ENCODE measurements at regions not wholly inside any gene's neighbourhood (a gene's known extent, or its start where the extent isn't known, plus 50 kb on each side); places are given as distances from the start of the nearest gene placed in this dataset.
"Not testable (repeated sequence)": the region's sequence is repeated elsewhere in the genome, so short reads cannot be mapped to it uniquely, and the experiment has no call there.

GRCh38 chr5:106254784-106255183 is 1416.0 kb downstream of the EFNA5 start:
- Mint-ChIP-seq H3K4me3 (no peak overlapping the region), H3K27ac (no peak overlapping the region), H3K9me3 (peaks cover 4% of the 10 kb centered on the region), H3K36me3 (ENCODE audit: low read depth) (no peaks in the 10 kb centered on the region), H3K27me3 (ENCODE audit: low read depth, poor library complexity) (no peaks in the 10 kb centered on the region), H3K4me1 (peaks cover 9% of the 10 kb centered on the region)
- TF ChIP-seq CTCF (IDR thresholded peaks at IDR 0.05) = no peak
- no peak for DNase-seq

- not testable (repeated sequence) for H3K9me3 Mint-ChIP-seq; H3K36me3 Mint-ChIP-seq (ENCODE audit: low read depth); H3K27ac Mint-ChIP-seq; H3K4me3 Mint-ChIP-seq; DNase-seq; H3K4me1 Mint-ChIP-seq; H3K27me3 Mint-ChIP-seq (ENCODE audit: low read depth, poor library complexity)
Observed at GRCh38 chr5:106246044-106246745, 1424.5 kb downstream of the EFNA5 start.

GRCh38 chr5:106241409-106241808 is 1429.3 kb downstream of the EFNA5 start:
- no peak for DNase-seq
- Mint-ChIP-seq H3K9me3 (peaks cover 3% of the 10 kb centered on the region), H3K27ac (no peak overlapping the region), H3K36me3 (ENCODE audit: low read depth) (no peaks in the 10 kb centered on the region), H3K4me3 (no peak overlapping the region), H3K27me3 (ENCODE audit: low read depth, poor library complexity) (no peaks in the 10 kb centered on the region), H3K4me1 (no peaks in the 10 kb centered on the region)
- no peak for TF ChIP-seq CTCF (IDR thresholded peaks at IDR 0.05)

GRCh38 chr5:106205916-106206571 is 1464.7 kb downstream of the EFNA5 start:
- Mint-ChIP-seq H3K4me1 (no peaks in the 10 kb centered on the region), H3K36me3 (ENCODE audit: low read depth) (no peaks in the 10 kb centered on the region), H3K27me3 (ENCODE audit: low read depth, poor library complexity) (no peaks in the 10 kb centered on the region), H3K27ac (no peak overlapping the region), H3K9me3 (no peaks in the 10 kb centered on the region), H3K4me3 (no peak overlapping the region)
- no peak for DNase-seq
- no peak for TF ChIP-seq CTCF (IDR thresholded peaks at IDR 0.05)

- H3K9me3 Mint-ChIP-seq = no peaks in the 10 kb centered on the region
- TF ChIP-seq CTCF (IDR thresholded peaks at IDR 0.05) = no peak
- H3K27ac Mint-ChIP-seq = peak overlapping the region; percentile 9
- H3K27me3 Mint-ChIP-seq (ENCODE audit: low read depth, poor library complexity) = no peaks in the 10 kb centered on the region
- no peak overlapping the region for H3K4me3 Mint-ChIP-seq
- no peak for DNase-seq
- no peaks in the 10 kb centered on the region for H3K4me1 Mint-ChIP-seq
- H3K36me3 Mint-ChIP-seq (ENCODE audit: low read depth) = no peaks in the 10 kb centered on the region
Observed at GRCh38 chr5:106202035-106202434, 1468.7 kb downstream of the EFNA5 start.

GRCh38 chr5:106200971-106201370 is 1469.8 kb downstream of the EFNA5 start:
- DNase-seq = no peak
- TF ChIP-seq CTCF (IDR thresholded peaks at IDR 0.05) = no peak
- no peak overlapping the region for H3K4me3 Mint-ChIP-seq
- H3K9me3 Mint-ChIP-seq = no peaks in the 10 kb centered on the region
- no peak overlapping the region for H3K27ac Mint-ChIP-seq
- no peaks in the 10 kb centered on the region for H3K27me3 Mint-ChIP-seq (ENCODE audit: low read depth, poor library complexity)
- peaks cover 6% of the 10 kb centered on the region for H3K4me1 Mint-ChIP-seq
- H3K36me3 Mint-ChIP-seq (ENCODE audit: low read depth) = no peaks in the 10 kb centered on the region

All from nephron progenitor cell (in vitro differentiated cells).